Neural progenitor cell (in vitro differentiated cells): ENCODE measurements at regions not wholly inside any gene's neighbourhood (a gene's known extent, or its start where the extent isn't known, plus 50 kb on each side); places are given as distances from the start of the nearest gene placed in this dataset.

Source experiments
- CTCF ChIP-seq: fragments of 200-600 bp; sonication (generic); IDR thresholded peaks from 2 replicates; pipeline ENCODE4 v1.5.1; 2017; ENCODE audit warnings: antibody characterized with exemption, mild to moderate bottlenecking
- EZH2 ChIP-seq: fragments of 200-600 bp; sonication (generic); IDR thresholded peaks from 2 replicates; pipeline ENCODE4 v1.6.1; 2017; ENCODE audit warnings: antibody characterized with exemption, mild to moderate bottlenecking, moderate library complexity

GRCh38 chrX:145405012-145405411, 157.7 kb downstream of the SPANXN1 start:
- peak; percentile 70 for TF ChIP-seq CTCF
- no peak for TF ChIP-seq EZH2
